WERI-Rb-1 (cell line): ENCODE measurements at regions not wholly inside any gene's neighbourhood (a gene's known extent, or its start where the extent isn't known, plus 50 kb on each side); places are given as distances from the start of the nearest gene placed in this dataset.

Experiments
- DNase-seq: peaks from one replicate; pipeline ENCODE4 v3.0.0-alpha.2; 2020
- H3K27ac ChIP-seq: fragments of 250-450 bp; sonication (Bioruptor Pico); 2 replicates; pipeline ENCODE4 v1.5.1; 2020; ENCODE audit warnings: mild to moderate bottlenecking, moderate library complexity
- H3K27me3 ChIP-seq: fragments of 250-450 bp; sonication (Bioruptor Pico); 2 replicates; pipeline ENCODE4 v1.5.1; 2021; ENCODE audit warnings: mild to moderate bottlenecking, low read depth, moderate library complexity; ENCODE audit not compliant: insufficient read depth, severe bottlenecking
- H3K36me3 ChIP-seq: fragments of 250-450 bp; sonication (Bioruptor Pico); 2 replicates; pipeline ENCODE4 v1.5.1; 2020; ENCODE audit warnings: mild to moderate bottlenecking, moderate library complexity
- H3K4me3 ChIP-seq: 2 replicates; pipeline ENCODE4 v1.5.1; 2011; ENCODE audit warnings: low read depth, mild to moderate bottlenecking, control low read depth, low read length
- H3K9me3 ChIP-seq: fragments of 250-450 bp; sonication (Bioruptor Pico); 2 replicates; pipeline ENCODE4 v1.5.1; 2021; ENCODE audit warnings: mild to moderate bottlenecking, moderate library complexity; ENCODE audit not compliant: severe bottlenecking
- CTCF ChIP-seq: IDR thresholded peaks from 2 replicates; pipeline ENCODE4 v1.5.1; 2011; ENCODE audit warnings: low read depth, mild to moderate bottlenecking, control low read depth, inconsistent platforms, low read length

- H3K4me3 ChIP-seq: no peak overlapping the region
- DNase-seq: no peak
- H3K36me3 ChIP-seq: no peaks in the 10 kb centered on the region
- no peak overlapping the region for H3K27ac ChIP-seq
- H3K27me3 ChIP-seq: peaks cover 45% of the 10 kb centered on the region
- TF ChIP-seq CTCF: no peak
- no peaks in the 10 kb centered on the region for H3K9me3 ChIP-seq
Observed at GRCh38 chr5:51273021-51273420, 110.2 kb upstream of the ISL1 start.

- no peak for DNase-seq
- TF ChIP-seq CTCF: no peak
- Histone ChIP-seq H3K4me3 (no peak overlapping the region), H3K27ac (no peak overlapping the region), H3K36me3 (no peaks in the 10 kb centered on the region), H3K9me3 (no peaks in the 10 kb centered on the region), H3K27me3 (peaks cover 49% of the 10 kb centered on the region)
Observed at GRCh38 chr5:51273871-51274270, 109.4 kb upstream of the ISL1 start.

- no peak overlapping the region for H3K4me3 ChIP-seq
- peaks cover 48% of the 10 kb centered on the region for H3K27me3 ChIP-seq
- H3K36me3 ChIP-seq: no peaks in the 10 kb centered on the region
- H3K27ac ChIP-seq: no peak overlapping the region
- H3K9me3 ChIP-seq: no peaks in the 10 kb centered on the region
- TF ChIP-seq CTCF: no peak
- no peak for DNase-seq
Observed at GRCh38 chr5:51275428-51275827, 107.8 kb upstream of the ISL1 start.

- Histone ChIP-seq H3K9me3 (no peaks in the 10 kb centered on the region), H3K36me3 (no peaks in the 10 kb centered on the region), H3K27me3 (peaks cover 49% of the 10 kb centered on the region), H3K4me3 (no peak overlapping the region), H3K27ac (no peak overlapping the region)
- TF ChIP-seq CTCF: no peak
- no peak for DNase-seq
Observed at GRCh38 chr5:51276250-51276649, 107.0 kb upstream of the ISL1 start.

DNA sequence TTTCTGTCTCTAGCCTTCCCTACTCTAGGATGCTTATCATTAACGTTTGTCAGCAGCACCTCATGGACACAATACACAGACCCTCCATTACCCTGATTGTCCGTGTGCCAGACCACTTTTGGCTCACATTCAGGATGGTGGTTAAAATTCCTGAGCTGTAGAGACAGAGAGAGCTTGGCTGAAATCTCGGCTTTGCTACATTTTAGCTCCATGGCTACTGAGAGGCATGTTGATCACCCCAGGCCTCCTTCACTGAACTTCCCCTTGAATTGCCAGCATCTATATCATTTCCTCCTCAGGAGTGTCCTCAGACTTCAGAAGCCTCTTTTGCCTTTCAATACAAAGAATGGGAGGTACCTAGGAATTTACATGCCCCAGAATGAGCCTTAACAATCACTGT lies 104.7 kb upstream of the ISL1 start:
- Histone ChIP-seq H3K27me3 (peaks cover 40% of the 10 kb centered on the region), H3K36me3 (no peaks in the 10 kb centered on the region), H3K9me3 (no peaks in the 10 kb centered on the region), H3K4me3 (no peak overlapping the region), H3K27ac (no peak overlapping the region)
- no peak for TF ChIP-seq CTCF
- no peak for DNase-seq

- H3K9me3 ChIP-seq: no peaks in the 10 kb centered on the region
- no peaks in the 10 kb centered on the region for H3K36me3 ChIP-seq
- no peak for TF ChIP-seq CTCF
- peaks cover 52% of the 10 kb centered on the region for H3K27me3 ChIP-seq
- no peak overlapping the region for H3K4me3 ChIP-seq
- no peak overlapping the region for H3K27ac ChIP-seq
- DNase-seq: no peak
Observed at GRCh38 chr5:51279983-51280706, 103.1 kb upstream of the ISL1 start.
